ENCODE measurements at regions not wholly inside any gene's neighbourhood (a gene's known extent, or its start where the extent isn't known, plus 50 kb on each side); places are given as distances from the start of the nearest gene placed in this dataset.
"Not testable (repeated sequence)": the region's sequence is repeated elsewhere in the genome, so short reads cannot be mapped to it uniquely, and the experiment has no call there.

GRCh38 chr2:59326581-59327365, 1085.6 kb upstream of the FANCL start:
- TF ChIP-seq CTCF (IDR thresholded peaks at IDR 0.05; ENCODE audit: insufficient read depth, low read length); SPI1 (IDR thresholded peaks at IDR 0.05; ENCODE audit: borderline replicate concordance, low read depth); GABPA (IDR thresholded peaks at IDR 0.05; ENCODE audit: low read depth); REST (IDR thresholded peaks at IDR 0.05; ENCODE audit: insufficient replicate concordance, low read depth); POLR2AphosphoS5 (IDR thresholded peaks at IDR 0.05; ENCODE audit: low read depth): not testable (repeated sequence)

Measured in HL-60 (cell line).